ENCODE measurements at regions not wholly inside any gene's neighbourhood (a gene's known extent, or its start where the extent isn't known, plus 50 kb on each side); places are given as distances from the start of the nearest gene placed in this dataset.
"Not testable (repeated sequence)": the region's sequence is repeated elsewhere in the genome, so short reads cannot be mapped to it uniquely, and the experiment has no call there.

DNA sequence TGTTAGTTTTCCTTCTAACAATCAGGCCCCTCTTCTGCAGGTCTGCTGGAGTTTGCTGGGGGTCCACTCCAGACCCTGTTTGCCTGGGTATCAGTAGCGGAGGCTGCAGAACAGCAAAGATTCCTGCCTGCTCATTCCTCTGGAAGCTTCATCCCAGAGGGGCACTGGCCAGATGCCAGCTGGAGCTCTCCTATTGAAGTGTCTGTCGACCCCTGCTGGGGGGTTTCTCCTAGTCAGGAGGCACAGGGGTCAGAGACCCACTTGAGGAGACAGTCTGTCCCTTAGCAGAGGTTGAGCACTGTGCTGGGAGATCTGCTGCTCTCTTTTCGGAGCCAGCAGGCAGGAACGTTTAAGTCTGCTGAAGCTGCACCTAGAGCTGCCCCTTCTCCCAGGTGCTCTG is 174.9 kb downstream of the DPY19L2 start:
- TF ChIP-seq, protein P1, sequence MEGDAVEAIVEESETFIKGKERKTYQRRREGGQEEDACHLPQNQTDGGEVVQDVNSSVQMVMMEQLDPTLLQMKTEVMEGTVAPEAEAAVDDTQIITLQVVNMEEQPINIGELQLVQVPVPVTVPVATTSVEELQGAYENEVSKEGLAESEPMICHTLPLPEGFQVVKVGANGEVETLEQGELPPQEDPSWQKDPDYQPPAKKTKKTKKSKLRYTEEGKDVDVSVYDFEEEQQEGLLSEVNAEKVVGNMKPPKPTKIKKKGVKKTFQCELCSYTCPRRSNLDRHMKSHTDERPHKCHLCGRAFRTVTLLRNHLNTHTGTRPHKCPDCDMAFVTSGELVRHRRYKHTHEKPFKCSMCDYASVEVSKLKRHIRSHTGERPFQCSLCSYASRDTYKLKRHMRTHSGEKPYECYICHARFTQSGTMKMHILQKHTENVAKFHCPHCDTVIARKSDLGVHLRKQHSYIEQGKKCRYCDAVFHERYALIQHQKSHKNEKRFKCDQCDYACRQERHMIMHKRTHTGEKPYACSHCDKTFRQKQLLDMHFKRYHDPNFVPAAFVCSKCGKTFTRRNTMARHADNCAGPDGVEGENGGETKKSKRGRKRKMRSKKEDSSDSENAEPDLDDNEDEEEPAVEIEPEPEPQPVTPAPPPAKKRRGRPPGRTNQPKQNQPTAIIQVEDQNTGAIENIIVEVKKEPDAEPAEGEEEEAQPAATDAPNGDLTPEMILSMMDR (IDR thresholded peaks at IDR 0.05): not testable (repeated sequence)
- TF ChIP-seq EZH2 (IDR thresholded peaks at IDR 0.05; ENCODE audit: borderline replicate concordance, insufficient read depth, low read depth, low read length, poor library complexity, severe bottlenecking): not testable (repeated sequence)

Measured in B cell (primary cell).